Upper lobe of right lung (tissue), 1 donor: ENCODE measurements at regions not wholly inside any gene's neighbourhood (a gene's known extent, or its start where the extent isn't known, plus 50 kb on each side); places are given as distances from the start of the nearest gene placed in this dataset.

Source experiments
- ATAC-seq: fragments of 200-7000 bp; cut with Tn5 transposase; one replicate; pipeline ENCODE4 v1.9.1; 2020; ENCODE audit warnings: mild to moderate bottlenecking, moderate library complexity
- DNase-seq: peaks from one replicate; pipeline ENCODE4 v3.0.0-alpha.2; 2020
- H3K27ac ChIP-seq: fragments of 200-600 bp; one replicate; pipeline ENCODE4 v1.8.0; 2022
- H3K27me3 ChIP-seq: fragments of 200-600 bp; one replicate; pipeline ENCODE4 v1.8.0; 2022; ENCODE audit warnings: mild to moderate bottlenecking
- H3K36me3 ChIP-seq: fragments of 200-600 bp; one replicate; pipeline ENCODE4 v1.8.0; 2022
- H3K4me1 ChIP-seq: fragments of 200-600 bp; one replicate; pipeline ENCODE4 v1.8.0; 2022
- H3K4me3 ChIP-seq: fragments of 200-600 bp; one replicate; pipeline ENCODE4 v1.8.0; 2022; ENCODE audit warnings: mild to moderate bottlenecking
- H3K9me3 ChIP-seq: fragments of 200-600 bp; one replicate; pipeline ENCODE4 v1.8.0; 2022
- CTCF ChIP-seq: fragments of 200-600 bp; IDR thresholded peaks from one replicate; pipeline ENCODE4 v1.8.0; 2022; ENCODE audit warnings: antibody characterized with exemption
- intact Hi-C: fragments of 100-400 bp; cut with DNase I; formaldehyde crosslinking; loops from one replicate; pipeline ENCODE4 v1.11.0; 2022
- donor health status: DM: no; HTN: yes; CAD: no; lungs with severe emphysema.

- TF ChIP-seq CTCF = no peak
- intact Hi-C loops = no loop called here
- H3K4me1 ChIP-seq = no peaks in the 10 kb centered on the region
- no peak for DNase-seq
- no peaks in the 10 kb centered on the region for H3K27me3 ChIP-seq
- no peaks in the 10 kb centered on the region for H3K9me3 ChIP-seq
- no peaks in the 10 kb centered on the region for H3K36me3 ChIP-seq
- H3K4me3 ChIP-seq = no peak overlapping the region
- no peak overlapping the region for H3K27ac ChIP-seq
- ATAC-seq = no peak
These were observed 154.1 kb upstream of the SYT10 start for GRCh38 chr12:33593753-33594152.

GRCh38 chr12:33596061-33596460, 156.4 kb upstream of the SYT10 start:
- H3K9me3 ChIP-seq = no peaks in the 10 kb centered on the region
- ATAC-seq = no peak
- no peak for TF ChIP-seq CTCF
- no peaks in the 10 kb centered on the region for H3K27me3 ChIP-seq
- DNase-seq = no peak
- H3K4me3 ChIP-seq = no peak overlapping the region
- no peaks in the 10 kb centered on the region for H3K36me3 ChIP-seq
- no peaks in the 10 kb centered on the region for H3K4me1 ChIP-seq
- no peak overlapping the region for H3K27ac ChIP-seq
- intact Hi-C loops = no loop called here

GRCh38 chr12:33596814-33597213, 157.2 kb upstream of the SYT10 start:
- intact Hi-C loops = no loop called here

GRCh38 chr12:33602515-33602914, 162.9 kb upstream of the SYT10 start:
- TF ChIP-seq CTCF = no peak
- DNase-seq = no peak
- Histone ChIP-seq H3K27me3 (no peaks in the 10 kb centered on the region), H3K9me3 (no peaks in the 10 kb centered on the region), H3K27ac (no peak overlapping the region), H3K4me1 (no peaks in the 10 kb centered on the region), H3K36me3 (no peaks in the 10 kb centered on the region), H3K4me3 (no peak overlapping the region)
- ATAC-seq = no peak
- intact Hi-C loops = no loop called here

More at GRCh38 chr12:33596814-33597213, 157.2 kb upstream of the SYT10 start:
- no peak for TF ChIP-seq CTCF
- Histone ChIP-seq H3K27ac (no peak overlapping the region), H3K4me1 (no peaks in the 10 kb centered on the region), H3K27me3 (no peaks in the 10 kb centered on the region), H3K36me3 (no peaks in the 10 kb centered on the region), H3K9me3 (no peaks in the 10 kb centered on the region), H3K4me3 (no peak overlapping the region)
- no peak for ATAC-seq
- no peak for DNase-seq

- Histone ChIP-seq H3K36me3 (no peaks in the 10 kb centered on the region), H3K27ac (no peak overlapping the region), H3K9me3 (no peaks in the 10 kb centered on the region), H3K4me3 (no peak overlapping the region), H3K27me3 (no peaks in the 10 kb centered on the region), H3K4me1 (no peaks in the 10 kb centered on the region)
- TF ChIP-seq CTCF = peak; percentile 28
- ATAC-seq (peak; percentile 50), DNase-seq (no peak)
- intact Hi-C loops = no loop called here
These were observed 166.1 kb upstream of the SYT10 start for GRCh38 chr12:33605757-33606156.

GRCh38 chr12:33609910-33610309, 170.3 kb upstream of the SYT10 start:
- Histone ChIP-seq H3K4me1 (no peaks in the 10 kb centered on the region), H3K27me3 (no peaks in the 10 kb centered on the region), H3K36me3 (no peaks in the 10 kb centered on the region), H3K9me3 (no peaks in the 10 kb centered on the region), H3K27ac (no peak overlapping the region), H3K4me3 (no peak overlapping the region)
- intact Hi-C loops = no loop called here
- TF ChIP-seq CTCF = no peak
- DNase-seq (no peak), ATAC-seq (no peak)
